Breast epithelium (tissue), 4 donors: ENCODE measurements at regions not wholly inside any gene's neighbourhood (a gene's known extent, or its start where the extent isn't known, plus 50 kb on each side); places are given as distances from the start of the nearest gene placed in this dataset.

Experiments
- DNase-seq, 2 donors: peaks; one replicate each; pipeline ENCODE4 v3.0.0-alpha.2; 2019; ENCODE audit warnings: low spot score in 2 of 2
- H3K27ac ChIP-seq, 2 donors: fragments of 200-600 bp; sonication (generic) in 1 of 2; one replicate each; pipeline ENCODE4 v1.5.1; 2016 to 2019; ENCODE audit warnings: mild to moderate bottlenecking in 1 of 2
- H3K27me3 ChIP-seq, 2 donors: fragments of 200-600 bp; sonication (generic) in 1 of 2; one replicate each; pipeline versions ENCODE4 v1.5.1 to v1.6.0; 2017 to 2019; ENCODE audit warnings: control low read depth in 1 of 2, mild to moderate bottlenecking in 1 of 2
- H3K36me3 ChIP-seq: fragments of 200-600 bp; one replicate; pipeline ENCODE4 v1.5.1; 2019
- H3K4me1 ChIP-seq, 2 donors: fragments of 200-600 bp; sonication (generic); one replicate each; pipeline ENCODE4 v1.5.1; 2016 to 2019; ENCODE audit warnings: control low read depth in 1 of 2
- H3K4me3 ChIP-seq, 3 donors: fragments of 200-600 bp; sonication (generic); 1 replicate in 2 of 3; 2 replicates in 1 of 3; pipeline ENCODE4 v1.5.1; 2016 to 2019; ENCODE audit warnings: mild to moderate bottlenecking in 3 of 3, moderate library complexity in 2 of 3
- H3K9me3 ChIP-seq, 2 donors: fragments of 200-600 bp; sonication (generic) in 1 of 2; one replicate each; pipeline ENCODE4 v1.5.1; 2016 to 2019; ENCODE audit warnings: control low read depth in 1 of 2
- CTCF ChIP-seq, 3 donors: fragments of 450-650 bp; IDR thresholded peaks; one replicate each; pipeline ENCODE4 v1.5.1; 2016 to 2017; ENCODE audit warnings: antibody characterized with exemption in 3 of 3, mild to moderate bottlenecking in 3 of 3, moderate library complexity in 3 of 3
- POLR2A ChIP-seq: fragments of 450-650 bp; IDR thresholded peaks from one replicate; pipeline ENCODE4 v1.6.1; 2016; ENCODE audit warnings: antibody characterized with exemption, mild to moderate bottlenecking, moderate library complexity
- POLR2AphosphoS5 ChIP-seq, 3 donors: sonication (generic); formaldehyde crosslinking; IDR thresholded peaks; one replicate each; pipeline ENCODE4 v1.6.1; 2017; ENCODE audit warnings: antibody characterized with exemption in 3 of 3
- intact Hi-C: fragments of 100-400 bp; cut with DNase I; formaldehyde crosslinking; loops from one replicate; pipeline ENCODE4 v1.15.1; 2023; ENCODE audit warnings: low total_unique reads

- Histone ChIP-seq H3K4me1 (no peaks in the 10 kb centered on the region), H3K27me3 (no peaks in the 10 kb centered on the region), H3K36me3 (no peaks in the 10 kb centered on the region), H3K4me3 (no peak overlapping the region), H3K9me3 (no peaks in the 10 kb centered on the region), H3K27ac (no peak overlapping the region)
- DNase-seq: no peak
- TF ChIP-seq POLR2AphosphoS5 (IDR thresholded peaks at IDR 0.05) (no peak), POLR2A (no peak), CTCF (IDR thresholded peaks at IDR 0.05) (no peak)
- intact Hi-C loops: no loop called here
Measured at GRCh38 chr9:27991221-27991620, 417.9 kb upstream of the C9orf72 start.

- Histone ChIP-seq H3K4me3 (no peak overlapping the region), H3K27me3 (no peaks in the 10 kb centered on the region), H3K4me1 (no peaks in the 10 kb centered on the region), H3K27ac (no peak overlapping the region), H3K9me3 (no peaks in the 10 kb centered on the region), H3K36me3 (no peaks in the 10 kb centered on the region)
- intact Hi-C loops: no loop called here
- no peak for DNase-seq
- TF ChIP-seq POLR2AphosphoS5 (IDR thresholded peaks at IDR 0.05): no peak
- TF ChIP-seq CTCF (IDR thresholded peaks at IDR 0.05): no peak
- TF ChIP-seq POLR2A: no peak
Measured at GRCh38 chr9:28001096-28001495, 427.8 kb upstream of the C9orf72 start.

GRCh38 chr9:28004900-28005299 is 431.6 kb upstream of the C9orf72 start:
- Histone ChIP-seq H3K4me3 (no peak overlapping the region), H3K27me3 (no peaks in the 10 kb centered on the region), H3K9me3 (no peaks in the 10 kb centered on the region), H3K36me3 (no peaks in the 10 kb centered on the region), H3K27ac (no peak overlapping the region), H3K4me1 (no peaks in the 10 kb centered on the region)
- no peak for TF ChIP-seq POLR2A
- no peak for TF ChIP-seq POLR2AphosphoS5 (IDR thresholded peaks at IDR 0.05)
- TF ChIP-seq CTCF (IDR thresholded peaks at IDR 0.05): no peak
- intact Hi-C loops: no loop called here
- DNase-seq: no peak

- no peaks in the 10 kb centered on the region for H3K9me3 ChIP-seq
- no peaks in the 10 kb centered on the region for H3K4me1 ChIP-seq
- TF ChIP-seq POLR2AphosphoS5 (IDR thresholded peaks at IDR 0.05) (no peak), CTCF (IDR thresholded peaks at IDR 0.05) (no peak), POLR2A (no peak)
- H3K36me3 ChIP-seq: no peaks in the 10 kb centered on the region
- intact Hi-C loops: no loop called here
- no peak overlapping the region for H3K4me3 ChIP-seq
- DNase-seq: no peak
- H3K27me3 ChIP-seq: no peaks in the 10 kb centered on the region
- no peak overlapping the region for H3K27ac ChIP-seq
Measured at GRCh38 chr9:28005779-28006178, 432.5 kb upstream of the C9orf72 start.

GRCh38 chr9:28007097-28007817 is 434.0 kb upstream of the C9orf72 start:
- intact Hi-C loops: no loop called here
- no peaks in the 10 kb centered on the region for H3K36me3 ChIP-seq
- no peak for DNase-seq
- H3K27ac ChIP-seq: no peak overlapping the region
- no peaks in the 10 kb centered on the region for H3K27me3 ChIP-seq
- TF ChIP-seq CTCF (IDR thresholded peaks at IDR 0.05): no peak
- TF ChIP-seq POLR2A: no peak
- no peaks in the 10 kb centered on the region for H3K9me3 ChIP-seq
- no peaks in the 10 kb centered on the region for H3K4me1 ChIP-seq
- H3K4me3 ChIP-seq: no peak overlapping the region
